SH-SY5Y (cell line): ENCODE measurements at regions not wholly inside any gene's neighbourhood (a gene's known extent, or its start where the extent isn't known, plus 50 kb on each side); places are given as distances from the start of the nearest gene placed in this dataset.

Experiments
- GATA2 ChIP-seq: IDR thresholded peaks from 2 replicates; pipeline ENCODE4 v1.6.1; 2011; ENCODE audit warnings: mild to moderate bottlenecking, low read depth, low read length
- GATA3 ChIP-seq: IDR thresholded peaks from 2 replicates; pipeline ENCODE4 v1.6.1; 2011; ENCODE audit warnings: low read depth, mild to moderate bottlenecking, low read length, moderate library complexity

- TF ChIP-seq GATA2 (no peak), GATA3 (no peak)
Observed at GRCh38 chr10:36574207-36574606, 551.2 kb upstream of the ANKRD30A start.
